GM12872 (cell line): ENCODE measurements at regions not wholly inside any gene's neighbourhood (a gene's known extent, or its start where the extent isn't known, plus 50 kb on each side); places are given as distances from the start of the nearest gene placed in this dataset.

ENCODE experiments used
- CTCF ChIP-seq: IDR thresholded peaks from 3 replicates; pipeline ENCODE4 v1.5.1; 2011; ENCODE audit warnings: low read depth, mild to moderate bottlenecking, low read length, moderate library complexity; ENCODE audit not compliant: insufficient read depth

DNA sequence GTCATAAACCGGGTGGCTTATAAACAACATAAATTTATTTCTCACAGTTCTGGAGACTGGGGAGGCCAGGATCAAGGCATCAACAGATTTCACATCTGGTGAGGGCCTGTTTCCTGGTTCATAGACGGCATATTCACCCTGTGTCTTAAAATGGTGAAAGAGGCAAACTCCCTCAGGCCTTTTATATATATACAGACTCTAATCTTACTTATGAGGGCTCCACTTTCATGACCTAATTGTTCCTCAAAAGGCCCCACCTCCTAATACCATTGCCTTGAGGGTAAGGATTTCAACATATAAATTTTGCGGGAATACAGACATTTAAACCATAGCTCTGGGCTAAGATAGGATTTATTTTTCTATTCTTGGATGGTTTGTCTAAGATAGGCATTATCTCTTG is 187.2 kb downstream of the PPP1R3A start:
- TF ChIP-seq CTCF: no peak

DNA sequence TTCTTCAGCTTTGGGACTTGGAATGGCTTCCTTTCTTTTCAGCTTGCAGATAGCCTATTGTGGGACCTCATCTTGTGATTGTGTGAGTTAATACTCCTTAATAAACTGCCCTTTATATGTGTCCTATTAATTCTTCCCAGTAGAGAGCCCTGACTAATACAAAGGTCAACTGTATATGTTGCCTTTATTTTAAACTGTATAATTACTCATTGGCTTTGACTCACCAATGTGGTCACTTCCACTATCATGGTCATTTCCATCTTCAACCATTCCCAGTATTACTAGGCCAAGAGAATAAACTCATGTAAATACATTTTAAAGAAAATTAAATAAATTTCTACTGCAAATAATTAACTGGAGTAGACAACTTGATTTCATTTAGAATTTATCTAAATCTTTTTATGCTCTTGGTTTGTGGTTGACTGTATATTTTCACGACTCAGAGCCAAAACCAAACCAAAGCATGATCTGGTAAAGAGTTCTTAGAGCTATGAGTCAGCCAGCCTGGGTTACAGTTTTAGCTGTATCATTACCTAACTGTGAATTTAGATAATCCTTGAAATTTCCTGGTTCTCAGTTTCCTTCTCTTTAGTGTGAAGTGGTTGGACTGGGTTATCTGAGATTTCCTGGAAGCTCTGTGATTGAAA is 188.4 kb downstream of the PPP1R3A start:
- TF ChIP-seq CTCF: no peak

- TF ChIP-seq CTCF: no peak
Measured at GRCh38 chr7:113727486-113727885, 191.3 kb downstream of the PPP1R3A start.

- no peak for TF ChIP-seq CTCF
Measured at GRCh38 chr7:113722006-113722405, 196.8 kb downstream of the PPP1R3A start.

- no peak for TF ChIP-seq CTCF
Measured at GRCh38 chr7:113717739-113718138, 201.1 kb downstream of the PPP1R3A start.

- no peak for TF ChIP-seq CTCF
Measured at GRCh38 chr7:113715981-113716856, 202.6 kb downstream of the PPP1R3A start.

DNA sequence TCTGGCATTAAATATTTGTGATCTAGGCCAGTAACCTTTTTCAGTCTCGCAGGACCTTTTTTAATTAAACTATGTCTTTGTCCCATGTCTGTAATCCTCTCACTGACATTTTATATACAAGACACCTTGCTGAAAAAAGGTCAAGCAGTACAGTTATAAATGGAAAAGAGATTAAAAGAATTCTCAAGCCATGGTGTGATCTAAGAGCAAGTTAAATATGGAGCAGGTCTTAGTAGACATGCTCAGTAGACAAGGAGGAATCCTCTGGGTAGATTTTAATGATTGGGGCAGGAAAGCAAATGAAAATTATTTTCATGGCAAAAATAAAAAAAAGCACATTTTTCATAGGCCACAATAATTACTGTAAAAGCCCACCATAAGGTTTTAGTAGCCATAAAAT is 203.5 kb downstream of the PPP1R3A start:
- no peak for TF ChIP-seq CTCF
